Mesendoderm (in vitro differentiated cells): ENCODE measurements at regions not wholly inside any gene's neighbourhood (a gene's known extent, or its start where the extent isn't known, plus 50 kb on each side); places are given as distances from the start of the nearest gene placed in this dataset.
A peak's percentile ranks its signal among the peaks of the same experiment; 100 is the strongest.

ENCODE experiments used
- DNase-seq: peaks from one replicate; pipeline ENCODE4 v3.0.0; 2013
- H2AK5ac ChIP-seq: 2 replicates; pipeline ENCODE4 v1.6.1; 2013; ENCODE audit warnings: low read length, inconsistent platforms
- H2BK120ac ChIP-seq: 2 replicates; pipeline ENCODE4 v1.6.1; 2013; ENCODE audit warnings: low read depth, mild to moderate bottlenecking, low read length, moderate library complexity, mixed read lengths
- H2BK15ac ChIP-seq: replicated peaks from 2 replicates; pipeline ENCODE4 v1.6.1; 2013; ENCODE audit warnings: low read depth, mild to moderate bottlenecking, moderate library complexity
- H2BK5ac ChIP-seq: 2 replicates; pipeline ENCODE4 v1.6.1; 2013; ENCODE audit warnings: low read length, inconsistent platforms
- H3K18ac ChIP-seq: 2 replicates; pipeline ENCODE4 v1.6.1; 2013; ENCODE audit warnings: mild to moderate bottlenecking, low read length, mixed read lengths
- H3K23ac ChIP-seq: one replicate; pipeline ENCODE4 v1.6.1; 2013; ENCODE audit warnings: low read length
- H3K27ac ChIP-seq: 2 replicates; pipeline ENCODE4 v1.5.1; 2013; ENCODE audit warnings: low read depth, mild to moderate bottlenecking, inconsistent platforms, low read length, moderate library complexity
- H3K27me3 ChIP-seq: 2 replicates; pipeline ENCODE4 v1.6.1; 2013; ENCODE audit warnings: low read length, control low read depth, mild to moderate bottlenecking, inconsistent platforms; ENCODE audit not compliant: insufficient read depth, poor library complexity
- H3K36me3 ChIP-seq: 2 replicates; pipeline ENCODE4 v1.6.1; 2013; ENCODE audit warnings: low read length, inconsistent platforms; ENCODE audit not compliant: control insufficient read depth, insufficient read depth
- H3K4ac ChIP-seq: one replicate; pipeline ENCODE4 v1.6.1; 2013; ENCODE audit warnings: low read depth, mild to moderate bottlenecking, low read length, moderate library complexity
- H3K4me1 ChIP-seq: 2 replicates; pipeline ENCODE4 v1.6.1; 2013; ENCODE audit warnings: low read depth, low read length, inconsistent platforms; ENCODE audit not compliant: control insufficient read depth
- H3K4me2 ChIP-seq: 2 replicates; pipeline ENCODE4 v1.6.1; 2013; ENCODE audit warnings: low read length
- H3K4me3 ChIP-seq: 2 replicates; pipeline ENCODE4 v1.5.1; 2013; ENCODE audit warnings: mild to moderate bottlenecking, low read length
- H3K56ac ChIP-seq: one replicate; pipeline ENCODE4 v1.6.1; 2013; ENCODE audit warnings: low read length
- H3K79me1 ChIP-seq: 2 replicates; pipeline ENCODE4 v1.6.1; 2013; ENCODE audit warnings: low read length, inconsistent platforms
- H3K79me2 ChIP-seq: 2 replicates; pipeline ENCODE4 v1.6.1; 2013; ENCODE audit warnings: mild to moderate bottlenecking, low read length; ENCODE audit not compliant: control insufficient read depth, insufficient read depth
- H3K9ac ChIP-seq: 2 replicates; pipeline ENCODE4 v1.6.1; 2013; ENCODE audit warnings: low read length, inconsistent platforms
- H4K5ac ChIP-seq: one replicate; pipeline ENCODE4 v1.6.1; 2013; ENCODE audit warnings: low read length
- H4K8ac ChIP-seq: one replicate; pipeline ENCODE4 v1.6.1; 2013; ENCODE audit warnings: low read depth, mild to moderate bottlenecking, control low read depth, low read length, moderate library complexity
- WGBS: extraction: QIAGEN DNeasy Blood & Tissue Kit; methylation state at CpG from one replicate; pipeline ENCODE4 v1.1.7; 2013; ENCODE audit warnings: low lambda C conversion rate, missing lambda C conversion rate; ENCODE audit not compliant: insufficient coverage; ENCODE audit errors: extremely low coverage; 5-methylcytosine and 5-hydroxymethylcytosine counted together

DNA sequence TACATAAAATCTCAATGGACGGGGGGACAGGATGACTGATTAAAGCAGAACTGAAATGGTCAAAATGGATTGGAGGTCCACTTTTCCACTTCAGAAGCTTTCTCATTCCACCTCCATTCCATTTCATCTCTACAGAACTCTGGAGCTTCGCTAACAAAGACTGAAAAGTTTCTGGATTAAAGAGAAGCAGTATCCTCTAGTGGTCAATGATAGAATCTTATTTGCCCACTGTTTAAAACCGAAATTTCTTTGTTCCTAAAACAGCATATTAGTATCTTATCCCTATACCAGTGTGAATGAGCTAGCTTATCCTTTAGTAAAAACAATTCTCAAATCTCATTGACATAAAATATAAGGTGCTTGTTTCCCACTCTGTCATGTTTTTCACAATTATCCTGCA is 890.6 kb downstream of the KCNT2 start:
- Histone ChIP-seq H4K5ac (no peak overlapping the region), H3K4ac (no peak overlapping the region), H2BK120ac (no peak overlapping the region), H3K18ac (no peak overlapping the region), H2AK5ac (no peak overlapping the region), H3K79me1 (no peaks in the 10 kb centered on the region), H3K4me2 (no peak overlapping the region), H3K4me3 (no peak overlapping the region), H3K79me2 (no peaks in the 10 kb centered on the region), H2BK5ac (no peak overlapping the region), H3K56ac (no peak overlapping the region), H3K23ac (no peak overlapping the region), H4K8ac (no peak overlapping the region), H3K36me3 (no peaks in the 10 kb centered on the region), H3K27me3 (no peaks in the 10 kb centered on the region), H3K9ac (no peak overlapping the region), H2BK15ac (no peak overlapping the region), H3K27ac (no peak overlapping the region), H3K4me1 (no peaks in the 10 kb centered on the region)
- WGBS: no CpG with 5 or more reads among the region's 3 CpGs
- DNase-seq: peak; percentile 47

- Histone ChIP-seq H3K4me2 (no peak overlapping the region), H2BK15ac (no peak overlapping the region), H3K4ac (no peak overlapping the region), H3K4me3 (no peak overlapping the region), H3K27me3 (no peaks in the 10 kb centered on the region), H3K9ac (no peak overlapping the region), H3K79me1 (no peaks in the 10 kb centered on the region), H3K23ac (no peak overlapping the region), H4K8ac (no peak overlapping the region), H3K79me2 (no peaks in the 10 kb centered on the region), H3K56ac (no peak overlapping the region), H2BK5ac (no peak overlapping the region), H3K27ac (no peak overlapping the region), H4K5ac (no peak overlapping the region), H3K36me3 (no peaks in the 10 kb centered on the region), H3K18ac (no peak overlapping the region), H2AK5ac (no peak overlapping the region), H2BK120ac (no peak overlapping the region), H3K4me1 (no peaks in the 10 kb centered on the region)
- no peak for DNase-seq
- no CpG with 5 or more reads among the region's 2 CpGs for WGBS
These were observed 892.6 kb downstream of the KCNT2 start for GRCh38 chr1:195715652-195716051.

GRCh38 chr1:195714248-195714647 is 894.0 kb downstream of the KCNT2 start:
- H3K27me3 ChIP-seq: no peaks in the 10 kb centered on the region
- H2BK15ac ChIP-seq: no peak overlapping the region
- no peak overlapping the region for H3K4ac ChIP-seq
- no peaks in the 10 kb centered on the region for H3K36me3 ChIP-seq
- H4K8ac ChIP-seq: no peak overlapping the region
- no peak overlapping the region for H2AK5ac ChIP-seq
- no peak overlapping the region for H3K4me2 ChIP-seq
- H3K27ac ChIP-seq: no peak overlapping the region
- H4K5ac ChIP-seq: no peak overlapping the region
- no peak overlapping the region for H2BK5ac ChIP-seq
- H3K56ac ChIP-seq: no peak overlapping the region
- H3K79me1 ChIP-seq: no peaks in the 10 kb centered on the region
- no peaks in the 10 kb centered on the region for H3K79me2 ChIP-seq
- no peak overlapping the region for H2BK120ac ChIP-seq
- no peak overlapping the region for H3K23ac ChIP-seq
- DNase-seq: no peak
- H3K4me1 ChIP-seq: no peaks in the 10 kb centered on the region
- H3K18ac ChIP-seq: no peak overlapping the region
- H3K9ac ChIP-seq: no peak overlapping the region
- H3K4me3 ChIP-seq: no peak overlapping the region
- WGBS: no CpG with 5 or more reads among the region's 1 CpG

GRCh38 chr1:195709821-195710220 is 898.4 kb downstream of the KCNT2 start:
- no peak for DNase-seq
- Histone ChIP-seq H3K36me3 (no peaks in the 10 kb centered on the region), H2BK120ac (no peak overlapping the region), H3K4ac (no peak overlapping the region), H4K8ac (no peak overlapping the region), H2AK5ac (no peak overlapping the region), H3K27ac (no peak overlapping the region), H2BK15ac (no peak overlapping the region), H4K5ac (no peak overlapping the region), H3K4me1 (peaks cover 2% of the 10 kb centered on the region), H2BK5ac (no peak overlapping the region), H3K79me2 (no peaks in the 10 kb centered on the region), H3K56ac (no peak overlapping the region), H3K9ac (no peak overlapping the region), H3K23ac (no peak overlapping the region), H3K27me3 (no peaks in the 10 kb centered on the region), H3K4me2 (no peak overlapping the region), H3K18ac (no peak overlapping the region), H3K4me3 (no peak overlapping the region), H3K79me1 (no peaks in the 10 kb centered on the region)
- no CpG with 5 or more reads among the region's 3 CpGs for WGBS

- H2BK120ac ChIP-seq: no peak overlapping the region
- H3K79me1 ChIP-seq: no peaks in the 10 kb centered on the region
- no peaks in the 10 kb centered on the region for H3K79me2 ChIP-seq
- H4K8ac ChIP-seq: no peak overlapping the region
- no peak overlapping the region for H2AK5ac ChIP-seq
- H3K36me3 ChIP-seq: no peaks in the 10 kb centered on the region
- no peak overlapping the region for H3K56ac ChIP-seq
- no peak overlapping the region for H3K4ac ChIP-seq
- no peak overlapping the region for H3K18ac ChIP-seq
- H3K4me1 ChIP-seq: peaks cover 2% of the 10 kb centered on the region
- H2BK5ac ChIP-seq: no peak overlapping the region
- H3K23ac ChIP-seq: no peak overlapping the region
- H2BK15ac ChIP-seq: no peak overlapping the region
- H4K5ac ChIP-seq: no peak overlapping the region
- H3K9ac ChIP-seq: no peak overlapping the region
- no peaks in the 10 kb centered on the region for H3K27me3 ChIP-seq
- no peak overlapping the region for H3K4me2 ChIP-seq
- H3K27ac ChIP-seq: no peak overlapping the region
- DNase-seq: no peak
- no CpG with 5 or more reads among the region's 2 CpGs for WGBS
- H3K4me3 ChIP-seq: no peak overlapping the region
These were observed 904.2 kb downstream of the KCNT2 start for GRCh38 chr1:195704028-195704427.

DNA sequence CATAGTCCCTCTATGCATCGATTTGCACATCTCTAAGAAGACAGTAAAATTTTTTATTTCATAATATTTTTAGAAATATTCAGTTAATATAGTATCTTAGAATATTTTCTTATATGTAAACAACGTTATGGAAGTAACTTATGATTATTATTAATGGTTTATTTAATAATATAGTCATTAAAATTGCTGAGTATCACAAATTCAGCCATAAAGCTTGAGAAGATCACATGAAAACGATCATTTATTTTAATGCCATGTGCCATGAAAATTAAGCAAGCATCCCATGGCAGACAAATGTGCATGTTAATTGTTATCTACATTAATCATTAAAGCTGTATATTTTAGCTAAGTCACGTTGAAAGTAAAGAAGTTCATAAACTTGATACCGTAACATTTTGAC is 907.1 kb downstream of the KCNT2 start:
- no peak overlapping the region for H4K5ac ChIP-seq
- no peak overlapping the region for H2BK15ac ChIP-seq
- 100% methylated on average over 1 of the region's 5 CpGs for WGBS
- H3K27ac ChIP-seq: no peak overlapping the region
- H2BK120ac ChIP-seq: no peak overlapping the region
- H3K18ac ChIP-seq: no peak overlapping the region
- no peak overlapping the region for H4K8ac ChIP-seq
- H3K79me1 ChIP-seq: no peaks in the 10 kb centered on the region
- no peaks in the 10 kb centered on the region for H3K4me1 ChIP-seq
- no peak overlapping the region for H3K56ac ChIP-seq
- H3K9ac ChIP-seq: no peak overlapping the region
- H3K4me2 ChIP-seq: no peak overlapping the region
- no peak overlapping the region for H3K4ac ChIP-seq
- H3K4me3 ChIP-seq: no peak overlapping the region
- no peaks in the 10 kb centered on the region for H3K27me3 ChIP-seq
- no peaks in the 10 kb centered on the region for H3K79me2 ChIP-seq
- H2AK5ac ChIP-seq: no peak overlapping the region
- H3K23ac ChIP-seq: no peak overlapping the region
- no peaks in the 10 kb centered on the region for H3K36me3 ChIP-seq
- no peak for DNase-seq
- H2BK5ac ChIP-seq: no peak overlapping the region
